IPS-18c (cell line): ENCODE measurements at regions not wholly inside any gene's neighbourhood (a gene's known extent, or its start where the extent isn't known, plus 50 kb on each side); places are given as distances from the start of the nearest gene placed in this dataset.

ENCODE experiments used
- H3K4me3 ChIP-seq: 2 replicates; pipeline ENCODE4 v1.7.0; 2013; ENCODE audit warnings: low read depth, mild to moderate bottlenecking, low read length, moderate library complexity; ENCODE audit not compliant: insufficient read depth
- H3K9me3 ChIP-seq: one replicate; pipeline ENCODE4 v1.6.1; 2013; ENCODE audit warnings: mild to moderate bottlenecking, low read length, moderate library complexity; ENCODE audit not compliant: control insufficient read depth, insufficient read depth

DNA sequence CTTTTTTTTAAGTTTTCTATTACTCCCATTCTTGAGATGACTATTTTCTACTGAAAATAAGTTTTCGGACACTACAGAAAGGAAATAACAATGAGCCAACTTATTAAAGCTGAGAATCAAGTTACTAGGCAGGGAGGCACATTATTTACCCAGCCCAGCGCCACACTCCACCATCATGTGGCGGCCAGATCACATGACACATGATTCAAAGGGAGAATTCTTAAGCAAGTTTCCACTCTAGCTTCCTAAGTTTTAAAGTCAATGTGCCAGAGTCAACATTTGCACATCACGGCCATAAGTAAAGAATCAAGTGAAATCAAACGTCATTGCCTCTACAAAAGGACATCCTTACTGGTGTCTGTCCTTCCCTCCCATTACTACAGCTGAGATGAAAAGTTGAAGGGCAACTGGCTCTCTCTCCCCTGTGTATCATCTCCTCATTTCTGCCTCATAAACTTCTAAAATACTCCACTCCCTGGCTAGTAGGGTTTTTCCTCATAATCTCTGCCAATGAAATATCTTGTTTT is 81.7 kb downstream of the KLF12 start:
- H3K4me3 ChIP-seq: no peak overlapping the region
- no peaks in the 10 kb centered on the region for H3K9me3 ChIP-seq

GRCh38 chr13:74048756-74049155 is 85.4 kb downstream of the KLF12 start:
- Histone ChIP-seq H3K9me3 (no peaks in the 10 kb centered on the region), H3K4me3 (no peak overlapping the region)

DNA sequence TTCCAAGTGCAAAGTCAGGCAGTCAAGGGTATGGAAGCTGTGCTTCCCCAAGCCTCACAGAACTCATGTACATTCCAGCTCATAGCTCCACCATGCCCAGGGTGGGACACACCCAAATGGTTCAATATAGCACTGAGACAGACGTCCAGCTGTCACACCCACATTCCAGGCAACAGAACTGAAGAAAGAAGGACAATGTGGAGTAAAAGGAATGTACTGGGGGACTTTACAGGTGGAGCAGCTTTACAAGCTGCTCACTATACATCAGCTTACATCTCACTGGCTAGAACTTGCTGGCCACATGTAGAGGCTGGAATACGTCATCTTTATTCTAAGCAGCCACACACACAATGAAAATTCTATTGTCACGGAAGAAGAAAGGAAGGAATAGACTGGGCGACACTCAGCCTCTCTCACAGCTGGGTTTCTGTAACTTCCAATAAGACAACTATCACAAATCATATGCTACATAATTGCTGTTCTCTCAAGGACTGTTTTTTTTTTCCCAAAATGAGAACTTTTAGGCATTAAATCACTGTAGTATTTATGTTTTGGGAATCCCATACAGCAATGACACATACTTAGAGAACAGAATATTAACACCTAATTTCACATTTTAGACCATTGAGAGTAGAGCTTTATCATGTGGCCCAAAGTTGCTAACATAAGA is 86.1 kb downstream of the KLF12 start:
- H3K4me3 ChIP-seq: no peak overlapping the region

GRCh38 chr13:74046431-74046830 is 87.8 kb downstream of the KLF12 start:
- Histone ChIP-seq H3K4me3 (no peak overlapping the region), H3K9me3 (no peaks in the 10 kb centered on the region)

More for the DNA sequence above, 86.1 kb downstream of the KLF12 start:
- H3K9me3 ChIP-seq: no peaks in the 10 kb centered on the region

DNA sequence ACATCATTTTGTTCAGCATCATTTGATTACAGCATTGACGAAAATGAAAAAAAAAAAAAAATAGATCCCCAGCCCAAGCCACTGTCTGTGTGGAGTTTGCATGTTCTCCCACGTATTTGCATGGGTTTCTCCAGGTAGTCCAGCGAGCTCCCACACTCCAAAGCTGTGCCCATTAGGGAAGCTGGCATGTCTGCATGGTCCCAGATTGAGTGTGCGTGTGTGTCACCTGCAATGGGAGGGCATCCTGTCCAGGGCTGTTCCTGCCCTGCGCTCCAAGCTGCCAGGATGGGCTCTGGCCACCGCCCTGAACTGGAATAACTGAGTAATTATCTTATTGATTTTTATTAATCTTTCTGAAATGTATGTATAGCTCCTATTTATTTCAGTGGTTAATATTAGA is 88.6 kb downstream of the KLF12 start:
- Histone ChIP-seq H3K4me3 (no peak overlapping the region), H3K9me3 (no peaks in the 10 kb centered on the region)

GRCh38 chr13:74043237-74043636 is 91.0 kb downstream of the KLF12 start:
- no peaks in the 10 kb centered on the region for H3K9me3 ChIP-seq
- H3K4me3 ChIP-seq: no peak overlapping the region

DNA sequence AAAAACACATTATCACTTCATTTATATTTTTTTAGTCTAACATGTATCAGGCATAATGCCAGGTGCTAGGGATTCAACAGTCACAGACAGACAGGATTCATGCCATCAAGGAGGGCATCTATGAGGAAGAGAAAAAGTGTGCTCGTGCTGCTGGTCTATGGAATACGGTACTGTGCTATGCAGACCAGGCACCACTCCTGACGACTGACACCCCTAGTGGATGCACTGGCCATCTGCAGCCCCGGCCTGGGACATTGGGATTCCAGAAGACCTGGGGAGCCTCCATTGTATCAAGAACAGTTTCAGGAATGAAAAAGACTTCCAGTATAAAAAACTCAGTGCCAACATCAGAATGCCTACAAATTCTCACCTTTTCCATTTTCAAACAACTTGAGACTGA is 94.0 kb downstream of the KLF12 start:
- no peaks in the 10 kb centered on the region for H3K9me3 ChIP-seq

DNA sequence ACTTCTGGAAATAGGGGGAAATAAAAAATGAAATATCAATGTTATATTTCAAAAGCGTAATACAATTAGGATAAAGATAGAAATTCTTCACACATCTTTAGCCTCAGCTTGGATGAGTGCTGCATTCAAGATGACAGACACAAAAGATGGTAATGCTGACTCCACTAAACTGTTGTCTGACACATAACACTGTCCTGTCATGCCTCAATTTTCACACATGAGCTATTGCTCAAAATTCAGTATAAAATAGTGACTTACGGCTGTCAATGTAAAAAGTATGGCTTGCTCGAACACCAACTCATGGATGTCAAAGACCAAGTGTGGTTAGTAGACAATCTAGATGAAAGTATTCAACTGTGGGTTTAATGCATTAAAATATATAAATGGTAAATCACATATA is 94.5 kb downstream of the KLF12 start:
- Histone ChIP-seq H3K9me3 (no peaks in the 10 kb centered on the region), H3K4me3 (no peak overlapping the region)

More for the DNA sequence above, 94.0 kb downstream of the KLF12 start:
- H3K4me3 ChIP-seq: no peak overlapping the region

DNA sequence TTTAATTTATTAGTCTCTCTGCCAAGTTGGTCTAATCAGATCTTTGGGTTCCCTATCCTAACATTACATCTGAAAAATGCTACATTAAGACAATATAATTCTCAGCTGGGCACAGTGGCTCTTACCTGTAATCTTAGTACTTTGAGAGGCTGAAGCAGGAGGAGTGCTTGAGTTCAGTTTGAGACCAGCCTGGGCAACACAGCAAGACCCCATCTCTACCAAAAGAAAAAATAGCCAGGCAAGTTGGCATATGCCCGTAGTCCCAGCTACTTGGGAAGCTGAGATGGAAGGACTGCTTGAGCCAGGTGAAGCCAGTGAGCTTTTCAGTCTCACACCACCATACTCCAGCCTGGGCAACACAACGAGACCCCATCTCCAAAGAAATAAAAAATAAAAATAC is 95.0 kb downstream of the KLF12 start:
- H3K4me3 ChIP-seq: no peak overlapping the region
- H3K9me3 ChIP-seq: no peaks in the 10 kb centered on the region

GRCh38 chr13:74037762-74038161 is 96.4 kb downstream of the KLF12 start:
- Histone ChIP-seq H3K4me3 (no peak overlapping the region), H3K9me3 (no peaks in the 10 kb centered on the region)

DNA sequence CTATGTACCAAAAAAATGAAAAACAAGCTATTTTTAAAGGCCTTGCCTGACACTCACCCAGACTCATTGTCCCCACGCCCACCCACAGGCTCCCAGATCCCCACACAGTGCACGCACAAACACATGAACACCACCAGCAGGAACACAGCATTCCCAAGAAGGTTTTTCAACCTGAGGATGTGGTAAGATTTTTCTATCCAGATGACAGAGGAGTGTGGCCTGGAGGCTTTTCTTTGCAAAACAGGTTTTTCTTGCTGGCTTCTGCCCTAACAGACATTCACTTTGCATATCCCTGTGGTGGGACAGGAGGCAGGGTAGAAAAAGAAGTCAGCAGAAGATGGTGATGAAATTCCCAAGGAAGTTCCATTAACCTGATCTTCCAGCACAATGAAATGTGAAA is 97.8 kb downstream of the KLF12 start:
- H3K4me3 ChIP-seq: no peak overlapping the region
- H3K9me3 ChIP-seq: no peaks in the 10 kb centered on the region

DNA sequence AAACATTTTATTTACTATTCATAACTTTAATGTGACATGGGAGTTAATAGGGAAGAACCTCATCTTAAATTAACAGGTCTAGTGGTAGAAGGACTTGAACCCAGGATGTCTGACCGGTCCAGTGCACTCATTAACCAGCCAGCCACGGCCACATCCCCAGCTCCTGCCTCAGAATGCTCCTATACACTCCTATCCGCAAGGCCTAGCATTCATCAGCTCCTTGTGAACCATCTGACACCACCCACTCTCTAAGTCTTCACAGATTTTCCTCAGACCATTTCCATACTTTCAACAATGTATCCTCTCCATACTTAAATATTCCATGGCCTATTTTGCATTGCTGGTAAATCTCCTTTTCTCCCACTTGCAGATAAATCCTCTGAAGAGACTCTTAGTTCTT is 98.3 kb downstream of the KLF12 start:
- Histone ChIP-seq H3K9me3 (no peaks in the 10 kb centered on the region), H3K4me3 (no peak overlapping the region)

GRCh38 chr13:74032325-74032724 is 101.9 kb downstream of the KLF12 start:
- no peaks in the 10 kb centered on the region for H3K9me3 ChIP-seq

DNA sequence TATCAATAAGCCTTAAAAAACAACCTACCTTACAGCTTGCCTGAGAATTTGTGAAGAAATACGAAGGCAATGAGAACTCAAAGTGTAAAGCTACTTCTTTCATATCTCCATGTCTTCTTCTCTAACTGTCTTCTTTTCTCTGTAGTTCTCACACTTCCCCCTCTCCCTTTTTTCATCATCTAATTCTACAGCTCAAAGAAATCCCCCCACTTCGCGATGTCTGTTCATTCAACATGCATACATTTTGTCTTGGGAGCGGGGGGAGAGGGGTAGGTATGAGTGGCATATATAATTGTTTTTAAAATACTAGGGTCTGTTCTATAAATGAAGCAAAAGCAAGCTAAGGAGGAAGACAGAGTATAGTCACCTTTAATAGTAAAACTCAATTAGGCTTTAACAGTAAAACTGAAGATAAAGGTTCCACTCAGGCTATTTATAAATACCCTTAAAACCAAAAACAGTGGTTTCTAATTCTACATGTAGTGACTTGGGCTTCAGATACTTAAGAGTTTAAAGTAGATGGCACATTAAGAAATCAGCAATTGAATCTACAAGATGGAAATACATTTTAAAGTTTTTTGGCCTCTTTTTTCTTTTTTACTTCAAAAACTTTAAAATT is 106.9 kb downstream of the KLF12 start:
- H3K4me3 ChIP-seq: no peak overlapping the region

More at GRCh38 chr13:74032325-74032724, 101.9 kb downstream of the KLF12 start:
- H3K4me3 ChIP-seq: no peak overlapping the region

GRCh38 chr13:74026753-74027152 is 107.5 kb downstream of the KLF12 start:
- H3K9me3 ChIP-seq: no peaks in the 10 kb centered on the region
- no peak overlapping the region for H3K4me3 ChIP-seq

More for the DNA sequence above, 106.9 kb downstream of the KLF12 start:
- no peaks in the 10 kb centered on the region for H3K9me3 ChIP-seq

GRCh38 chr13:74025369-74025768 is 108.8 kb downstream of the KLF12 start:
- H3K4me3 ChIP-seq: no peak overlapping the region
- no peaks in the 10 kb centered on the region for H3K9me3 ChIP-seq

DNA sequence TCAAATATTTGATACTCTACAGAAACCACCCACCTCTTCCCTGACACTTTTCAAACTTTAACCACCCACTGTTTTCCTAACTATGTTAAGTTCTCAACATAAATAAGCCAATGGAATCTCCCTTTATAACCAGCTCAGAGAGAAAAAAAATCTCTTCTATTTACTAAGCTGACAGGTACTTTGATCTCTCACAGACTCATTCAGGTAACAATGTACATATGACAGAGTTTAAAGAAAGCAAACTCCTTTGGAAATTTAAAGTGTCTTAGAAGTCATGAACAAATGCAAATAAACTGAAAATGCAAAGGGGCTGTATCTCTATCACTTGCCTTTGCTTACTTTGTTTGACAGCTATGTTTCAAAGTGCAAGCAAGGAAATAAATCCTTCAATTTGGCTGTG is 109.3 kb downstream of the KLF12 start:
- H3K4me3 ChIP-seq: no peak overlapping the region

GRCh38 chr13:74024314-74024713 is 109.9 kb downstream of the KLF12 start:
- no peaks in the 10 kb centered on the region for H3K9me3 ChIP-seq

More for the DNA sequence above, 109.3 kb downstream of the KLF12 start:
- no peaks in the 10 kb centered on the region for H3K9me3 ChIP-seq

More at GRCh38 chr13:74024314-74024713, 109.9 kb downstream of the KLF12 start:
- no peak overlapping the region for H3K4me3 ChIP-seq
